NK-92 (cell line): ENCODE measurements at regions not wholly inside any gene's neighbourhood (a gene's known extent, or its start where the extent isn't known, plus 50 kb on each side); places are given as distances from the start of the nearest gene placed in this dataset.

Source experiments
- DNase-seq: peaks from one replicate; lab custom pipeline; 2025; ENCODE audit not compliant: unreplicated experiment; lab: John Stamatoyannopoulos, UW

GRCh38 chr13:73481886-73482445 is 423.2 kb downstream of the KLF5 start:
- no peak for DNase-seq

GRCh38 chr13:73480779-73481559 is 422.2 kb downstream of the KLF5 start:
- no peak for DNase-seq

- DNase-seq = no peak
These were observed 421.1 kb downstream of the KLF5 start for GRCh38 chr13:73479856-73480255.

- DNase-seq = no peak
These were observed 420.5 kb downstream of the KLF5 start for GRCh38 chr13:73479351-73479750.

GRCh38 chr13:73477441-73477840 is 418.6 kb downstream of the KLF5 start:
- no peak for DNase-seq

- DNase-seq = no peak
These were observed 414.2 kb downstream of the KLF5 start for GRCh38 chr13:73473016-73473415.

- DNase-seq = no peak
These were observed 408.3 kb downstream of the KLF5 start for GRCh38 chr13:73467125-73467524.

GRCh38 chr13:73466561-73466960 is 407.8 kb downstream of the KLF5 start:
- no peak for DNase-seq

- DNase-seq = no peak
These were observed 406.8 kb downstream of the KLF5 start for GRCh38 chr13:73465617-73465971.

- no peak for DNase-seq
These were observed 406.2 kb downstream of the KLF5 start for GRCh38 chr13:73464758-73465616.

GRCh38 chr13:73462241-73462640 is 403.4 kb downstream of the KLF5 start:
- no peak for DNase-seq

- DNase-seq = no peak
These were observed 392.6 kb downstream of the KLF5 start for GRCh38 chr13:73451221-73452029.

GRCh38 chr13:73450583-73450982 is 391.8 kb downstream of the KLF5 start:
- DNase-seq = no peak

- DNase-seq = no peak
These were observed 390.4 kb downstream of the KLF5 start for GRCh38 chr13:73449252-73449651.

- DNase-seq = no peak
These were observed 381.6 kb downstream of the KLF5 start for GRCh38 chr13:73440296-73440895.

GRCh38 chr13:73433890-73434289 is 375.1 kb downstream of the KLF5 start:
- no peak for DNase-seq

- DNase-seq = no peak
These were observed 374.7 kb downstream of the KLF5 start for GRCh38 chr13:73433458-73433857.

GRCh38 chr13:73429701-73430100 is 370.9 kb downstream of the KLF5 start:
- no peak for DNase-seq

- no peak for DNase-seq
These were observed 369.9 kb downstream of the KLF5 start for GRCh38 chr13:73428706-73429105.

GRCh38 chr13:73428137-73428536 is 369.3 kb downstream of the KLF5 start:
- no peak for DNase-seq

- no peak for DNase-seq
These were observed 364.2 kb downstream of the KLF5 start for GRCh38 chr13:73422973-73423372.
